Activated T-cell treated with anti-CD3 and anti-CD28 coated beads, Interleukin-2, amount 50 U/mL, for 1 hour (primary cell): ENCODE measurements at regions not wholly inside any gene's neighbourhood (a gene's known extent, or its start where the extent isn't known, plus 50 kb on each side); places are given as distances from the start of the nearest gene placed in this dataset.

Experiments
- DNase-seq: peaks from one replicate; pipeline ENCODE4 v3.0.0-alpha.2; 2020

DNA sequence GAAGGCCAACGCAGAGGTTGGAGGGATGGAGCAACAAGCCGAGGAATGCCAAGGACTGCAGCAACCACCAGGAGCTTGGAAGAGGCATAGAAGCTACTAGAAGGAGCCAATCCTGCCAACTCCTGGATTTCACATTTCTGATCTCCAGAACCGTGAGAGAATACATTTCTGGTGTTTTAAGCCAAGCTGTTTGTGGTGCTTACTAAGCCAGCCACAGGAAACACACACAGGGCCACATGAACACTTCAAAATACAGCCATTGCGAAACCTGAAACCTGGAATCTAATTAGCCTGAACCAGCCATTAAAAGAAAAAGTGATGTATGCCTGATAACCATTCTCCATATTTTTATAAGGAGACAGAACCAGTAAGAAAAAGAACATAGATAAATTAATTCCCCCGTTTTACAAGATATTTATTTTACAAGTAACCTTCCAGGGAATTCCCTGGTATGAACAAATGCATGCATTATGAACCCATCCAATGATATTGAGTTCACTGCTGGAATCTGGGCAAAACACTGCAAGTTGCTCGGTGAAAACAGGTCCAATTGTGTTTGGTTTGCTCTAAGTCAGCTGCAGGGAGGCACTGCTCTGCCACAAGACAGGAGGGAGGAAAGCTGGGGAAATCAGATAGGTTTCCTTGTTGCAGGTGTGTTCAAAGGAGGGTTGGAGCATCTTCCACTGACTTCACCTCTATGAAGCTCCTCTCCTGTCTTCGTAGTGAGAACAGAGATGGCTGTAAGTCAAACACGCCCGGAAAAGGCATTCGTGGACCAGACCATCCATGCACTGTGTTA, 70.2 kb downstream of the ETS2 start:
- no peak for DNase-seq
